Suppressor macrophage (primary cell): ENCODE measurements at regions not wholly inside any gene's neighbourhood (a gene's known extent, or its start where the extent isn't known, plus 50 kb on each side); places are given as distances from the start of the nearest gene placed in this dataset.
A peak's percentile ranks its signal among the peaks of the same experiment; 100 is the strongest.
"Not testable (repeated sequence)": the region's sequence is repeated elsewhere in the genome, so short reads cannot be mapped to it uniquely, and the experiment has no call there.

Experiments used
- DNase-seq, 4 experiments: peaks; one replicate each; pipeline ENCODE4 v3.0.0-alpha.2; 2020 to 2022

DNA sequence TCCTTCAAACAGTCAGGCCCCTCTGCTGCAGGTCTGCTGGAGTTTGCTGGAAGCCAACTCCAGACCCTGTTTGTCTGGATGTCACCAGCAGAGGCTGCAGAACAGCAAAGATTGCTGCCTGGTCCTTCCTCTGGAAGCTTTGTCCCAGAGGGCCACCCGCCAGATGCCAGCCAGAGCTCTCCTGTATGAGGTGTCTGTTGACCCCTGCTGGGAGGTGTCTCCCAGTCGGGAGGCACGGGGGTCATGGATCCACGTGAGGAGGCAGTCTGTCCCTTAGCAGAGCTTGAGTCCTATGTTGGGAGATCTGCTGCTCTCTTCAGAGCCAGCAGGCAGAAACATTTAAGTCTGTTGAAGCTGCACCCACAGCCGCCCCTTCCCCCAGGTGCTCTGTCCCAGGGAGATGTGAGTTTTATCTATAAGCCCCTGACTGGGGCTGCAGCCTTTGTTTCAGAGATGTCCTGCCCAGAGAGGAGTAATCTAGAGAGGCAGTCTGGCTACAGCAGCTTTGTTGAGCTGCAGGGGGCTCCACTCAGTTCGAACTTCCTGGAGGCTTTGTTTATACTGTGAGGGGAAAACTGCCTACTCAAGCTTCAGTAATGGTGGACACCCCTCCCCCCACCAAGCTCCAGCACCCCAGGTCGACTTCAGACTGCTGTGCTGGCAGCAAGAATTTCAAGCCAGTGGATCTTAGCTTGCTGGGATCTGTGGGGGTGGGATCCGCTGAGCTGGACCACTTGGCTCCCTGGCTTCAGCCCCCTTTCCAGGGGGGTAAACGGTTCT lies 72.1 kb downstream of the OGFRL1 start:
- not testable (repeated sequence) for DNase-seq

DNA sequence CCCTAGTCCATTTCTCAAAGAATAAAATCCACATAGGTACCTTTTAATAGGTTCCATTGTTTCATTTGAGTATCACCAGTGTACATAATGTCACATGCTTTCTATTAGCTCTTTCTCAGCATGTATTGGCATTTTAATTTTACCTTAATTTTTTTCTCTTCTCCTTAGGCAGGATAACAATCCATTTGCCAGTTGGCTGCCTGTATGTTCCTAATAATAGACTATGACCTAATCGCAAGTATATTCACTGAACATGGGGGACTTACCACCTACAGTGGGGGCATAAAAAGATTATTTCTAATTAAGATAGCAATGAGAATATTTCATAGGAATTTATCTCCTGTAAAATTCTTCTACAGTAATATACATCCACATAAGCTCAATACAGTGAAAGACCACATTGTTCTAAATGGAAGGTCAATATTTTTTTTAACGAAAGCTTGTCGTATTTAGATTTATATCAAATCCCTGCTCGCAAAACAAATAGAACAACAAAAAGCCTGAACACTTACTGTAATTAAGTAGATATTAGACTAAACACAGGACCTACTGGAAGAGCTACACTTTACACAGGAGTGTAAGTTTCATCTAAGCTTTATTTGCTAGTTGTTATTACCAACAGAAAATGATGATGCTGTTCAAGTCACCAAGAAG lies 76.4 kb downstream of the OGFRL1 start:
- no peak for DNase-seq

DNA sequence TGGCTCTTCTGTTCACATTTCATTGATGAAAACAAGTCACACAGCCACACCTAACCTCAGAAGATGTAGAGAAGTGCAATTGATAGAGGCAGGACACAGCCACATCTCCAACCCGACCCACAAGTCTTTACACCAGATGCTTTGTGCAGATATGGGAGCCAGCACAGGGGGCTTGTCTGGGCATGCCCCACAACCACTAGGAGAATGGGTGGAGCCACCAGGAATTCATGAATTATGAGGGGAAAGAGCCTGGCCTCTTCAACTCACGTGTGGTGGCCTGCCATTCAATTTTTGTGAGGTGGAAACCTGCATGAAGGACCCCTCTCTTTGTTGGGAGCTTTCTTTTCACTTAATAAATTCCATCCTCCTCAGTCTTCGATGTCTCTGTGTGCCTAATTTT lies 79.1 kb downstream of the OGFRL1 start:
- no peak for DNase-seq

- no peak for DNase-seq
Measured at GRCh38 chr6:71368284-71368683, 79.7 kb downstream of the OGFRL1 start.

DNA sequence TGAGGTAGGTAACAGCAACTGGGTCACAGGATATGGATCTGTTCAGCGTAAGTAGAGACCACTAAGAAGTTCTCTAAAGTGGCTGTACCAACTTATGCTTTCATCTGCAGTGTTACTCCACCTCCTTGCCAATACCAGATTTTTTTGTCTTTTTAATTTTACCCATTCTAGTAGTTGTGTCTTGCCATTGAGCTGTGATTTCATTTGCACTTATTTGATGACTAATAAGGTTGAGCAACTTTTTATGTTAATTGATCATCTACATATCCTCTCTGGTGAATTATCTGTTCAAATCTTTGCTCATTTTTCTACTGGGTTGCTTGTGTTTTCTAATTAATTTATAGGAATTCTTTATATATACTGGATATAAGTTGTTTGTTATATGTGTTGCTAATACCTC lies 82.9 kb downstream of the OGFRL1 start:
- no peak for DNase-seq

DNA sequence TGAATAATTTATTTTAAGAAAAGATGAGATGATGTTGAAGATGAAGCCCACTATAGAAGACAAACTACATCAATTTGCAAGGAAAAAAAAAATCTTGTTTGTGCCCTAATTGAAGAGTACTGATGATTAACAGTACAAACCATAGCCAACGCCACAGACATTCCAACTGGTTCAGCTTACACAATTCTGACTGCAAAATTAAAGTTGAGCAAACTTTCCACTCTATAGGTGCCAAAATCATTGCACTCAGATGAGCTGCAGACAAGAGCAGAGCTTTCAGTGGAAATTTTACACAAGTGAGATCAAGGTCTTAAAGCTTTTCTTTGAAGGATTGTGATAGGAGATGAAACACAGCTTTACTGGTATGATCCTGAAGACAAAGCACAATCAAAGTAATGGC lies 85.3 kb downstream of the OGFRL1 start:
- DNase-seq, result no peak

DNA sequence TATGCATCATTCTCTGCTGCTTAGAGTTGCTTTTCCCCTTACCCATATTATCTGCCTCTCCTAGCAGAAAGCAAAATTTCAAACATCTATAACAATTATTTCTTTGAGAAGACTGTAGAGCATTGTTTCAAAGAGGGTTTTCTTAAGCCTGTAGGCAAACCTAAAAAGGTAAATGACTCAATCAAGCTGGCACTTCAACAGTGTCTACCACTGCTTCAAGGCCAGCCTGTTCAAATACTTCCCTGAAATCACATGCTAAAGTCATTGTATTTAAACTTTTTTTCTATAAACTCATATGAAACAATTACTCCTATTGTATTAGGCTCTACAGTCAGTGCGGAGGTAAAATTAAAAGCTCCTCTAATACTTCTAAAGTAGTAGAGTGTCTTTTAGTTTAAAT lies 87.1 kb downstream of the OGFRL1 start:
- DNase-seq, result no peak

DNA sequence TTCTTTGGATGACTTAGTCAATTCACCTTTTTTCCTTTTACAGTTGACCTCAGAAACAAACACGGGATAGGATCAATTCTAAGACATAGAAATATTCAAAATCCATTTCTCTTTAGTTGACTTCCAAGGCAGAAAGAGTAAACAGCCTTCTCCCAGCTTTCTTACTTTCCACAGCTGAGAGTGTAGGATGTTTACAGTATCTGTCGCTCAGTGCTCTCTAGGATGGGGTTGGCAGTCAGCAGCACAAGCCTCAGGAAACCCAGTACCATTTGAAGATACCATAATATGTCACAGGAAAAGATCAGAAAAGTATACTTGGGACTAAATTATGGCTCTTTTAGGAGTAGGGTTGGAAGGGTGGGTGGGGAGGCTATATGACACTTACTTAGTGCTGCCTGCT lies 88.2 kb downstream of the OGFRL1 start:
- DNase-seq, result no peak

- peak in 1 of 4 experiments; percentile 22 for DNase-seq
Measured at GRCh38 chr6:71383476-71383875, 94.9 kb downstream of the OGFRL1 start.

- peak; percentile 56 to 76 (median 66) for DNase-seq
Measured at GRCh38 chr6:71383901-71384489, 95.4 kb downstream of the OGFRL1 start.

DNA sequence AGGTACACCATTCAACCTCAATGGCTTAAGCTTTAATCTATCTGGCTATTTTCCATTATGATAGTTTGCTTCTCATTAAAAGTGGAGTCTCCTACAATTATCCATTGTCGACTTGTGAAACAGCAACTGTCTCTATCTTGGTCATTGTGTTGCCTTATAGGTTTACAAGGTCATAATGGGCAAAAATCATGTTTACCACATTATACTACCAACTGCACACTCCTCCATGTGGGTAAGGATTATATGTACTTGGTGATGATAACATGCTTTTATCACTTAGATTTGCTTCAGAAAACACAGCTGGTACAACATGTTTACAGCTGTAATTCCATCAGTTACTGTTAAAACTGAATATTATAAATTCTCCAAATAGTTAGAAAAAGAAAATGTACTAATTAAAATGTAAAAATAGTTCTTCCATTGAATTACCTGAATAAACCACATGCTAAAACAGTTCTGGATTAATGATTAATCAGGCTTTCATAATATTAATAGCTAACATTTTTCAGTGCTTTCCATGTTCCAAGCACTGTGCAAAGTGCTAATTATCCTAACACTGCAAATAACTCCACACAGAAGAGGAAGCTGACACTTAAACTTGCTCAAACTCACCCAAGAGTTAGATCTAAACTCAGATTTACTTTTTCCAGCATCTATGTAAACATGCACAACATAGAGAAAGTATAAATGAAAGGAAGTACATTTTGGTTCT lies 96.7 kb downstream of the OGFRL1 start:
- no peak for DNase-seq

- DNase-seq, result no peak
Measured at GRCh38 chr6:71386215-71386614, 97.6 kb downstream of the OGFRL1 start.

DNA sequence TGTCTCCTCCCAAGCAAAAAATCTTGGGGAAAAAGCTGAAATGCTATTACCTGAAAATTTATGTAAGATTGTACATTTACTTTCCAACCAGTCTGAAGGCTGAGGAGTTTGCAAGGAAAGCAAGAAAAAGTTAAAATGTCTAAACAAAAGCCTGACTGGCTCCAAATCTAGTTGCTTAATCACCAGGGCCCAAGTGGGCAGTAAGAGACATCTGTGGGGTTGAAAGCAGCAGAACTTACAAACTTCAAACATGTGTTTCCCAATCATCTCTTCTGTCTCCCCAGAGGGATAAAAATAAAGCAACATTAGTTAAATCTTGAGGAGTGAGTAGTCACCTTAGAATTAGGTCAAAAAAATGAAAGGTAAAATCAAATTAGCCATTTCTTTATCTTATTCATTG lies 98.6 kb downstream of the OGFRL1 start:
- DNase-seq, result peak in 3 of 4 experiments; percentile 17 to 37 (median 31)

GRCh38 chr6:71388068-71388744 lies 99.6 kb downstream of the OGFRL1 start:
- no peak for DNase-seq

DNA sequence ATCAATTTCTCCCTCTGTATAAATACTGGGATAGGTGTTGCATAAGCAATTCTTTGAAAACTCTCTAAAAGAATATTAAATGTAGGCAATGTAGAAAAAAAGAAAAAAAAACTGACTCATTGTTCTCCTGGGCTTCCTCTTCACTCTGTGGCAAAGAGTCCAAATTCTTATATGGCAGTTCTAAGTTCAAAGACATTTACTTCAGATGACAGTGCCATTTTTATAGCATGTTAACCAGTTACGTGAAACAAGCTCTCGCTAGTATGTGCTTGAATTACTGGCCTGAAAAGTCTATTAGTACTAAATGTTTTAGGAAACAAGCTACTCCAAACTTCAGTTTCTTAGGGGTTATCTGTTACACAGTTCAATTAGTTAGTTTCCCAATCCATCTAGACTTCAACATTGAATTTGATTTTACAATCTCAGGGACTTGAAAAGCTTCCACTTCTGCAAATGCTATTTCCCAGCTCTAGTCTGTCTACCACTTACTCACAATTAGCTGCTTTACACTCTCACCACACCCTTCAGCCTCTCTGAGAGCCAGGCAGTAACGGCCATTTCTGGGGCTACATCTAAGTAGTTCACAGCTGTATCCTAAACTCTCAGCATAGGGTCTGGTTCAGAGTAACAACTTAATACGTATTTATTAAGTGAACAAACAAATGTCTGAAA lies 100.4 kb downstream of the OGFRL1 start:
- peak in 1 of 4 experiments; percentile 7 for DNase-seq

DNA sequence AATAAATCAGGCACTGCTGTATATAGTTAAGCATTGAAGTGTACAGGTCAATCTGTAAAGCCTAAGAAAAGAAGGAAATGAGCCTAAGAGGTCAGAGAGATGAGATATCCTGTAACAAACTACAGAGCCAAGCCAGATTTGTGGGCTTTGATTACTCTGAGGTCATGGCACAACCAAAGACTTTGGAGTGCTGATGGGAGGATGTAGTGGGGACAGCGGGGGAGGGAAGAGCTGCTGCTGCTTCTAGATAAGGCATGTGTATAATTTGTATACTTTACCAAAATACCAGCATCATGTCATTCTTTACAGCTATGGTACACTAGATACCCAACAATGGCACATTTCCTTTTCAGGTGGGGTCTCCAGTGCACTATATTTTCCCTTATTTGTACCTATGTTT lies 102.5 kb downstream of the OGFRL1 start:
- no peak for DNase-seq

- no peak for DNase-seq
Measured at GRCh38 chr6:71392276-71392675, 103.7 kb downstream of the OGFRL1 start.

DNA sequence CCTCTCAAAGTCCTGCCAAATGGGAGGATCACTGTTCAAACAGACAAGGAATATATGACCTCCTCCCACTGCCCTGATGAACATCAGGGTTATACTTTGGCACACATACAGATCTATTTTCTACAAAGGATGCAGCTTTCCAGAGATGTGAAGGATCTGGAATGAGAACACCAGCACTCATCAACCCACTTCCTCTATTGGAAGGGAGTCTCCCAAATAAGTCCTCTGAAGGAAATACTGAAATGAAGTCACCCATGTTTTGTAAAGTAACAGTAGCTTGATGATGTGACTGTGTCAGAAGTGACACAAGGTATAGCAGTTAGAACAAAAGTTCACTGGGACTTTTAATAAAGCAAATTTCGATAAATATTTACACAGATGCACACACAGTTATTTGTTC lies 104.9 kb downstream of the OGFRL1 start:
- peak; percentile 27 to 71 (median 48) for DNase-seq

- DNase-seq, result peak; percentile 10 to 49 (median 35)
Measured at GRCh38 chr6:71393981-71394432, 105.4 kb downstream of the OGFRL1 start.

GRCh38 chr6:71394926-71395325 lies 106.3 kb downstream of the OGFRL1 start:
- DNase-seq, result no peak

DNA sequence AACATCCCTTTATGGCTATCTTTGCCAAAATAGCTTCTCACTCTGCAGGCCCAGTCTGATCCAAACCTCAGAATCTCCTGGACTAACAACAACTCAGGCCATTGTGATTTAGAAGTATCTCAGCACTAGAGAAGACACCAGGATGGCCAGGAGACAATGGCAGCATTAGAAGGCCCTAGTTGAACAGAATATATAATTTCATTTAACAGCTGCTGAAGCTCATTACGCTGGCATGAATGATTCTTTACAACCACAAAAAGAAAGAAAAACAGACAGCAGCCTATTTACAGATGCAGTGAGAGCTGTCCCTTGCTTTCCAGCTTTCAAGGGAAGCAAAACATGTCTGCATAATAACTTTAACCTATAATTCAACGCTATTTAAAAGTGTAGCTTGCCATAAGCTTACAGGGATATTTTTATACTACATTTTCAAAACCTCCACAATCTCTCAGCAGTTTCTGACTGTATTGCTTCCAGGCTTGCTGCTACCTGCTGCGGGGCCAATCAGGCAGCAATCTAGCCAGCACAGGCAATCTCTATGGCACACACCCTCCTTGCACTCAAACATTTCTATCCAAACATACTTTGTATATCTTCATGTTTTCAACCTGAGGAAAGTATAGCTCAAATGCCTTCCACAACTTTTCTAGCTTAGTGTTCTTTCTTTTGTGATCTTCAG lies 107.3 kb downstream of the OGFRL1 start:
- DNase-seq, result no peak
